ENCODE measurements at regions not wholly inside any gene's neighbourhood (a gene's known extent, or its start where the extent isn't known, plus 50 kb on each side); places are given as distances from the start of the nearest gene placed in this dataset.

- no peak for DNase-seq
Measured at GRCh38 chr7:41536122-41536872, 166.6 kb downstream of the INHBA start.

DNA sequence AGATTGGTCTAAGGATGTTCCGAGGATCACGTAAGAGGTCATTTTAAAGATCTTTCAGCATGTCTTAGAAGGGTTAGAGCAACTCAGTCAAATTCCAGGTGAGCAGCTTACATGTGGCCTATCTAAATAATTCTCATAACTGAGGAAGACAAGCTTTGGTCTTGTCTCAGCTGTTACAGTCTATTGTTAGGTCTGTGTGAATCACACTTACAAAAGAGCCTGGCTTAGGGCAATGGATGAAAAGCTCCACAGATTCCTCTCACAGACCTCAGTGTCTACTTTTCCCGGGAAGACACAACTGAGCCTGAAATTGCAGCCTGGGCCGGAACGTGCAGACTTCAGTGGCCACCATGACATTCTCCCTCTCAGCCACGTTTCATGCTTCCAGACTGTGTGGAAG lies 173.1 kb downstream of the INHBA start:
- no peak for DNase-seq

DNA sequence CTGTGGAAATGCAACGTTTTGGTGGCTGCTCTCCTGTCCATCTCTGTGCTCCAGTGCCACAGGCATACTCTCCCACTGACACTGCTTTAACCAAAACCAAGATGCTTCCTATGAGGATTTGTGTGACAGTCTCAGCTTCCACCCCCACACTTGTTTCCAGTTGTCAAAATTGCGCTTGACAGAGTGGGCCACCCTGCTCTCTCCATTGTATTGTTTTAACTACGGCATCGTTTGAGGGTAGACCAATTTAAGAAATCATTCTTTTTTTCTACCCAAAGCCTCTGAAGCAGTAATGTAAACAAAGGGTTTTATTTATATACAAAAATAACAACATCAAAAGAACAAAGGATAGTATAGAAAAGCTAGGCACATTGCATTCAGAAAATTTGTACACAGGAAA lies 178.0 kb downstream of the INHBA start:
- DNase-seq: no peak

GRCh38 chr7:41520445-41520844 lies 182.4 kb downstream of the INHBA start:
- no peak for DNase-seq

GRCh38 chr7:41517771-41518170 lies 185.1 kb downstream of the INHBA start:
- DNase-seq: no peak

DNA sequence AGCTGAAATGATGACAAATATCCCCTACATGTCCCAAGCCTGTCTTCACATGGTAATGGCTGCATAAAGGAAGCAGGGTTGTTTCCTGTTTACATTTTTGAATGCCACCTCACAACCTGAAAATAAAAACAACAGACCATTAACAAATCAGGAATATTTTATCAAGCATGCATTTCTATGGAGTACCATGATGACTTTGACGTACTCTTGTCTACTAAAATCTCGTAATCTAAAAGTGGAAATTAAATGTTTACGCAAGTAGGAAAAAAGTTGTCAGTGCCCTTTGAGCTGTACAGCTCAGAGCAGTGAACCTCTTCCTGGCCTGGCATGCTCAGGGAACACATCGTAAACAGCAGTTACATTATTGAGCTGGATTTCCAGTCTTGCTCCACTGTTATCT lies 194.1 kb downstream of the INHBA start:
- no peak for DNase-seq

DNA sequence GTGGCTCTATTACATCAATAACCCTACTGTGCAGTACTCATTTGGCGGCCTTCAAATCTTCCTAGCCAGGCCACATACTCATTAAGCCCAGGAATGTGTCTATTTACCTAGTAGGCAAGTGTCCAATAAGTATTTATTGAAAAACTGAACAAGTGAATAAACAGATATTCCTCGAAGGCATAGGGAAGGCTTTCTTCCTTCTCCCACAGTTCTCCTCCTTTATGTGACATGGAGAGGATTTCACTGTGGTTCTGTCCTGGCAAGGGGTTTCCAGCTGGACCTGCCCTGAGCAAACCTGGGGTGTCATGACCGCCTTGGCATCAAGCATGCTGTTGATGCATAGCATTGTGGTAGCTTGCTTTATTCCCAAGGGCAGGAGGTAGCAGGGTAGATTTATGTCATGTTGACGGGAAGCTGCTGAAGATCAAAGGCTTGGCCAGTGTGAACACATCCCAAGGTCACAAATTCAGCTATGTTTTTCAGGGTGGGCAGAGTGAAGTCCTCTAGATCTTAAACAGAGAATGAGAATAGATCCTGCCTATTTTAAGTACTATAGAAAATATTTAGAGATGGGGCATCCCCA lies 195.1 kb downstream of the INHBA start:
- DNase-seq: no peak

DNA sequence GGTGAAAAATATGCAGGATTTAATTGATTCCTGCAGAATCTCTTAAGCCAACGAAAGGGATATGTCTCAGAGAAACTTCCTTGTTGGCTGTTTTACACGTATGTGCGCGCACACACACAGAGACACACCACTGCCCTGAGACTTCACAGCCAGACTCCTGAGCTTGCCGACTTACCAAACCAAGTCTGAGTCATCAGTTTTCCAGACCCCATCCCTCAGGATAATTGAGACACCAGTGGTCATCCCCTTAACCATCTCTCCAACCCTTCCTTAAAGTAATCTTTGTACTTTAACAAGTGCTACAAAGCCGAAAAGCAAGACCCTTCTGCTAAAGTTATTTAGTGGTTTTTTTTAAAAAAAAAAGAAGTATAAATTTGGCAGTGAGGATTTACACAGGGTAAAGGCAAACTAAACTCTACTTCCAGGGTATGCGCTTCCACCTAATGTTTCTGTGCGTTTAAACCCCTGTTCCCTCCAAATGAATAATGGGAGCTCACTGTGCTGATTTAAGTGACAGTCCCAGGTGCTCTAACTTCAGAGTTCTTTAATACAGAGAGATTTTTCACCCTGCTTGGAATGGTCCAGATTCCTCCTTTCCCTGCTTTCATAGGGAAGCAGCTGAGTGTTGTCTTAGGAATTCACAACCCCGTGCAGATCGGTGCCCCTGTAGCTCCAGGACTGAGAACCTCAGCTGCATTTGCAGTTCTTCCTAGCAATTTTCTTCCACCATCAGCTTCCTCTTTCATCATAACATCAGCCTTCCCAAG lies 198.5 kb downstream of the INHBA start:
- no peak for DNase-seq

DNA sequence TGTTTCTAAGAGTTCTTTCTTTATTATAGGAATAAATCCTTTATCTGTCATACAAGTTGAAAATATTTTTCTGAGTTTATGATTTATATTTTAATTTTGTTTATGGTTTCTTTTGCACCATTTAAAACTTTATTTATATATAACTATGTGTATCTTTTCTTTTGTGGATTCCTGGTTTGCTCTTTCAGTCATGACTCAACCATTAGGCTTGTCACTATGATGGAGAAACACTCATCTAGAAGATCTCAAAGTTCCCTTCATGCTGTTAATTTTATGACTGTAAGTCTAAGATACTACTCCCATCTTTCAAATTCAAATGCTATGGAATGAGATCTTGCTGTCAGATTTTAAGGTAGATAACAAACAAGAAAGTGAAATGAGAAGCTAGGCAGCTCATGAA lies 199.5 kb downstream of the INHBA start:
- DNase-seq: no peak

- DNase-seq: no peak
Measured at GRCh38 chr7:41501466-41501865, 201.4 kb downstream of the INHBA start.

GRCh38 chr7:41501006-41501405 lies 201.9 kb downstream of the INHBA start:
- no peak for DNase-seq

DNA sequence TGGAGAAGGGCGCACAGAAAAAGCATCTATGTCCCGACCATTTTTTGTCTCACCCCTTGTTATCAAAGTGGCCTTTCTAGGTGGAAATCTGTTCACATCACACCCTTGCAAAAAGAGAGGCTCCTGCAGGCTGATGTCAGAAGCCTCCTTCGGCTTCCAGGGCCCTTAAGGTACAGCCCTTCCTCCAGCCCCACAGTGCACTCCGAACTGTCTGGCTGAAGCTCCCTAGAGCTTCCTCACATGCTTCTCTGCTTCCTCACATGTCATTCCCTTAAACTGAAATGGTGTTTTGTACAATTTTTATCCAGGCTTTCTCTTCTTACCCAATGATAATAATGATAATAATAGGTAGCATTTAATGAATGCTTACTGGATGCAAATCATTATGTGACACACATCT lies 210.3 kb downstream of the INHBA start:
- DNase-seq: no peak

GRCh38 chr7:41491883-41492471 lies 210.9 kb downstream of the INHBA start:
- DNase-seq: no peak

- no peak for DNase-seq
Measured at GRCh38 chr7:41491308-41491707, 211.6 kb downstream of the INHBA start.

- no peak for DNase-seq
Measured at GRCh38 chr7:41489885-41490284, 213.0 kb downstream of the INHBA start.

GRCh38 chr7:41487229-41487940 lies 215.5 kb downstream of the INHBA start:
- DNase-seq: no peak

- DNase-seq: no peak
Measured at GRCh38 chr7:41481353-41481752, 221.5 kb downstream of the INHBA start.

GRCh38 chr7:41478187-41478586 lies 224.7 kb downstream of the INHBA start:
- no peak for DNase-seq

GRCh38 chr7:41476460-41476803 lies 226.5 kb downstream of the INHBA start:
- DNase-seq: no peak

DNA sequence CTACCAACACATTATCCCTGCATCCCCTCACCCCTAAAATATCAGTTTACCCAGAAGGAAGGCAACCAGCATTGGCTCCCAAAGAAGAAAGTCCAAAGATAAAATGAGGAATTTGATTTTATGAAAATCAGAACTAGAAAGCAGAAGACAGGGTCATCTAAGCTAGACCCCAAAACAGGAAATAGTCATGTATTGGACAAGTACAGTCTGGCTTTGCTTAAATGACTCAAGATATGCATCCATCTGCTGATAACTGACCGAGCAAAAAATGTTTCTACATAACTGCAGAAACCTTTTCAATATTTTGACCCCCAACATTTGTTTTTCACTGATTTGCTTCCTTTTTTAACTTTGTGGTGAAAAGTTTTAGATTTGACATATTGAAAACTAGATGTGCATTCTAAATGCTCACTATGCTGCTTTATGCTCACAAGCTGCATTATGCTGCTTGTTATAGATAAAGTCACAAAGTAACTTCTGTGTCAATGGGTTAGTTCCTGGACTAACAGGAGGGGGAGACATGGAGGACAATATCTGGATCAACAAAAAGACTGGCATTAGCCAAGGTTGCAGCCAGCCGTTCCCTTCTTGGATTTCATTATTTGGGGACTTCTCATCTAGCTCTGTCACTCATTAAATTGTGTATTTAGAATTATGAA lies 227.0 kb downstream of the INHBA start:
- no peak for DNase-seq
